Skeletal muscle tissue (tissue), 3 donors: ENCODE measurements at regions not wholly inside any gene's neighbourhood (a gene's known extent, or its start where the extent isn't known, plus 50 kb on each side); places are given as distances from the start of the nearest gene placed in this dataset.

Experiments used
- H3K27ac ChIP-seq: one replicate; pipeline ENCODE4 v1.7.0; 2013; ENCODE audit warnings: mild to moderate bottlenecking, low read depth, low read length, inconsistent platforms
- H3K27me3 ChIP-seq, 3 donors: one replicate each; pipeline ENCODE4 v1.7.0; 2013; ENCODE audit warnings: low read length in 3 of 3; ENCODE audit not compliant: control insufficient read depth in 3 of 3, insufficient read depth in 3 of 3
- H3K36me3 ChIP-seq, 3 donors: one replicate each; pipeline ENCODE4 v1.7.0; 2013; ENCODE audit warnings: low read length in 3 of 3; ENCODE audit not compliant: control insufficient read depth in 3 of 3, insufficient read depth in 3 of 3
- H3K4me1 ChIP-seq, 3 donors: one replicate each; pipeline ENCODE4 v1.7.0; 2013; ENCODE audit warnings: low read length in 3 of 3, mild to moderate bottlenecking in 3 of 3; ENCODE audit not compliant: control insufficient read depth in 3 of 3, insufficient read depth in 3 of 3
- H3K4me3 ChIP-seq, 3 donors: one replicate each; pipeline ENCODE4 v1.7.0; 2013; ENCODE audit warnings: low read length in 3 of 3
- H3K9ac ChIP-seq, 3 donors: one replicate each; pipeline ENCODE4 v1.7.0; 2013; ENCODE audit warnings: low read length in 3 of 3, mild to moderate bottlenecking in 3 of 3, moderate library complexity in 2 of 3, low read depth in 1 of 3
- H3K9me3 ChIP-seq, 3 donors: one replicate each; pipeline ENCODE4 v1.7.0; 2013; ENCODE audit warnings: low read length in 3 of 3; ENCODE audit not compliant: control insufficient read depth in 3 of 3
- donor health status: Osteomylitis.

DNA sequence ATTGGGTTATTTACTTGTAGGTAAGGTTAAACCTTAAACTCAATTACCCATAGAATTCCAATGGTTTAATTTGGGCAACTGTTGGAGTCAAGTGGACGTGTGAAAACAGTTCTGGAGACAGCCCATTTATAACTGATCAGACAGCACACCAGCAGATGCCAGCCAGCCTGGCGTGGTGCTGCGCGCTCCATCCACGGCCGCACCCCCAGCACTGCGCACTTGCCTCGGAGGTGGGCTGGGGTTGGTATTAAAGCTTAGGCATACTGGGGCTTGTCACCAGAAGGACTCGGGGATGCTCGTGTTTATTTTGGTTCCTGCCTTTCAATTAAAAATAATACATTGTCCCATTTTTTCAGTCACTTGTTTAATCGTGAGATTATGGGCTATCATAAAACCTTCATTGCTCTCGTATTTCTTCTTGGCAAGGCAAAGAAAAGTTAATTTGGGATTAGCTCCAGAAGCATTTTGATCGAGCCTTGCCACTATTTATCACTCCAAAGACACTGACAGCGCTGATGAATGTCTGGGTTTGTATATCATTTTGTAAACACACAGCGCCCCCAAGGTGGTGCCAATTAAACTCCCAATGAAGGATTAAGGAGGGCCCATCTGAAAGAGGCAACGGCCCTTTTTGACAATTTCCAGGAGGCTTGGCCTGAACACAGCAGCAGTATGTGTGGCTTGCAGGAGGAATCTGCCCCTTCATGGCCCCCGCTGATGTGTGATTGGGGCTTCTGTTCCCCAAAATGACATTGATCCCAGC is 204.5 kb upstream of the CXCL12 start:
- Histone ChIP-seq H3K9me3 (no peaks in the 10 kb centered on the region), H3K4me1 (no peaks in the 10 kb centered on the region), H3K4me3 (no peak overlapping the region), H3K27ac (no peak overlapping the region), H3K36me3 (no peaks in the 10 kb centered on the region), H3K9ac (no peak overlapping the region), H3K27me3 (peaks cover 0 to 2% (median 0%) of the 10 kb centered on the region in 3 donors)

DNA sequence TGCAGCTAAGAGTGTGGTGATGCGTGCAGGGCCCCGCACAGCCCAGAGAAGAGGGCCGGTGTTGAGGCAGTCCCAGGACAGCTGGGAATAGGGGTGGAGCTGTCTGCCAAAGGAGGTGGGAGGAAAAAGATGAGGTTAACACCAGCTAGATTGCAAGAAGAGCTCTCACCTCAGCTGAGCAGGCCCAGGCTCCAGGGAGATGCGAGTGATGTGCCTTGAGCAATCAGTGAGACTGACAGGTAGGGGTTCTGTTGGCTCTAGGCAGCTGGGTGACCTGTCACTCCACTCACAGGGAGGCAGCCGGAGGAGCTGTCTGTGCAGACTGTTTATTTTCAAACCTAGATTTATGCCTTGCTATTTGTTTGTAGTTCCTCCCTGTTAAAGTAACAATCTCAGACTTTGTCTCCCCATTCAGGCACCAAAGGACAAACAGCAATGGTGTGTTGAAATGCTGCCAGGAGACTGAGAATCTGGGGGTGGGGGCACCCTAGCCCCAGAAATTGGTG is 205.1 kb upstream of the CXCL12 start:
- Histone ChIP-seq H3K36me3 (no peaks in the 10 kb centered on the region), H3K4me3 (no peak overlapping the region), H3K4me1 (no peaks in the 10 kb centered on the region), H3K27me3 (peaks cover 0 to 3% (median 0%) of the 10 kb centered on the region in 3 donors), H3K27ac (no peak overlapping the region), H3K9me3 (no peaks in the 10 kb centered on the region), H3K9ac (no peak overlapping the region)

- Histone ChIP-seq H3K9ac (no peak overlapping the region), H3K4me1 (no peaks in the 10 kb centered on the region), H3K27me3 (peaks cover 0 to 3% (median 0%) of the 10 kb centered on the region in 3 donors), H3K9me3 (no peaks in the 10 kb centered on the region), H3K27ac (no peak overlapping the region), H3K36me3 (no peaks in the 10 kb centered on the region), H3K4me3 (no peak overlapping the region)
These were observed 207.0 kb upstream of the CXCL12 start for GRCh38 chr10:44591911-44592310.

DNA sequence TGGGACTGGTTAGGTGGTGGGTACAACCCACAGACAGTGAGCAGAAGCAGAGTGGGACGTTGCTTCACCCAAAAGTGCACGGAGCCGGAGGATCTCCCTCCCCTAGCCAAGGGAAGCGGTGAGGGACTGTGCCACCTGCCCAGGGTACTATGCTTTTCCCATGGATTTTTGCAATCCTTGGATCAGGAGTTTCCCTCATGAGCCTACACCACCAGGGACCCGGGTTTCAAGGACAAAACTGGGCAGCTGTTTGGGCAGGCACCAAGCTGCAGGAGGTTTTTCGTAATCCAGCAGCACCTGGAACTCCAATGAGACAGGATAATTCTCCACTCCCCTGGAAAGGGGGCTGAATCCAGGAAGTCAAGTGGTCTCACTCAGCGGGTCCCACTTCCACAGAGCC is 209.1 kb upstream of the CXCL12 start:
- Histone ChIP-seq H3K27ac (no peak overlapping the region), H3K9me3 (no peaks in the 10 kb centered on the region), H3K27me3 (peaks cover 0 to 3% (median 0%) of the 10 kb centered on the region in 3 donors), H3K4me1 (no peaks in the 10 kb centered on the region), H3K36me3 (no peaks in the 10 kb centered on the region), H3K9ac (no peak overlapping the region), H3K4me3 (no peak overlapping the region)

DNA sequence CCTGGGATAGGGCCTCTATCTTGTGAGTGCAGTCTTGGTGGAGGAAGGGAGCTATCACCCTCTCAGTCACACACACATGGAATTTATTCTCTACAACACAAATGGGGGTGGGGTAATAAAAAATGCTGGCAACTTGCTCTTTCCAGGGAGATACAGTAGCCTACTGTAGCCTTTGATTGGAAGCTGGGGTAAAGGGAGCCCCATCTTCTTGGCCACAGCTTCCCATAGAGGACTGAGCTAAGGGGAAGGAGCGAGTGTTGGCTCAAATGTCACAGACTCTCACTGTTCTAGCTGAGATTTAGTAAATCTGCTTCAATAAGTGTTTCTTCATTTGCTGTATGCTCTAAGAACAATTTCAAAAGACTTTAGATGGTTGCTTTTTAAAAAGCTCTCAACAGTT is 222.2 kb upstream of the CXCL12 start:
- H3K9ac ChIP-seq: no peak overlapping the region
- H3K36me3 ChIP-seq: no peaks in the 10 kb centered on the region
- no peaks in the 10 kb centered on the region for H3K27me3 ChIP-seq
- H3K27ac ChIP-seq: no peak overlapping the region
- no peaks in the 10 kb centered on the region for H3K4me1 ChIP-seq
- H3K4me3 ChIP-seq: no peak overlapping the region
- H3K9me3 ChIP-seq: no peaks in the 10 kb centered on the region

GRCh38 chr10:44618910-44619309 is 234.0 kb upstream of the CXCL12 start:
- no peak overlapping the region for H3K9ac ChIP-seq
- H3K4me3 ChIP-seq: no peak overlapping the region
- H3K9me3 ChIP-seq: no peaks in the 10 kb centered on the region
- H3K27me3 ChIP-seq: no peaks in the 10 kb centered on the region
- no peaks in the 10 kb centered on the region for H3K36me3 ChIP-seq
- no peaks in the 10 kb centered on the region for H3K4me1 ChIP-seq
- no peak overlapping the region for H3K27ac ChIP-seq

DNA sequence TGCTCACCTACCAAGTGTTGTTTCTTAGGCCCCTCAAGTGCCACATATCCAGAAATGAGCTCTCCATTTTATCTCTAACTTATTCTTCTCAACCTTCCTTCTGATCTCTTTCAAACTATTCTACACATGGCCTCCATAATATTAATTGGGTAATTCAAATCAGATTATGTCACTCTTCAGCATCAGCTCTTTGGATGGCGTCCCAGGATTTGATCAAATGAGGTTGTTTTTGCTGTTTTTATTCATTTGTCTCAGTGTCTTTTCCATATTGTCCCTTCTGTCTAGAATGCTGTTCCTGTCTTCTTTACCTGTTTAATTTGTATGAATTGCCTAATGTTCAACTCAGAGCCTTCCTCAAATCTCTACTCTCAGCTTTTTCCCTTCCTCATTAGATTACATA is 234.6 kb upstream of the CXCL12 start:
- no peaks in the 10 kb centered on the region for H3K27me3 ChIP-seq
- no peaks in the 10 kb centered on the region for H3K9me3 ChIP-seq
- no peaks in the 10 kb centered on the region for H3K36me3 ChIP-seq
- H3K4me3 ChIP-seq: no peak overlapping the region
- no peak overlapping the region for H3K27ac ChIP-seq
- H3K4me1 ChIP-seq: no peaks in the 10 kb centered on the region
- no peak overlapping the region for H3K9ac ChIP-seq

- Histone ChIP-seq H3K36me3 (no peaks in the 10 kb centered on the region), H3K9me3 (no peaks in the 10 kb centered on the region), H3K27ac (no peak overlapping the region), H3K9ac (no peak overlapping the region), H3K4me1 (no peaks in the 10 kb centered on the region), H3K27me3 (no peaks in the 10 kb centered on the region), H3K4me3 (no peak overlapping the region)
These were observed 235.1 kb upstream of the CXCL12 start for GRCh38 chr10:44619975-44620374.

DNA sequence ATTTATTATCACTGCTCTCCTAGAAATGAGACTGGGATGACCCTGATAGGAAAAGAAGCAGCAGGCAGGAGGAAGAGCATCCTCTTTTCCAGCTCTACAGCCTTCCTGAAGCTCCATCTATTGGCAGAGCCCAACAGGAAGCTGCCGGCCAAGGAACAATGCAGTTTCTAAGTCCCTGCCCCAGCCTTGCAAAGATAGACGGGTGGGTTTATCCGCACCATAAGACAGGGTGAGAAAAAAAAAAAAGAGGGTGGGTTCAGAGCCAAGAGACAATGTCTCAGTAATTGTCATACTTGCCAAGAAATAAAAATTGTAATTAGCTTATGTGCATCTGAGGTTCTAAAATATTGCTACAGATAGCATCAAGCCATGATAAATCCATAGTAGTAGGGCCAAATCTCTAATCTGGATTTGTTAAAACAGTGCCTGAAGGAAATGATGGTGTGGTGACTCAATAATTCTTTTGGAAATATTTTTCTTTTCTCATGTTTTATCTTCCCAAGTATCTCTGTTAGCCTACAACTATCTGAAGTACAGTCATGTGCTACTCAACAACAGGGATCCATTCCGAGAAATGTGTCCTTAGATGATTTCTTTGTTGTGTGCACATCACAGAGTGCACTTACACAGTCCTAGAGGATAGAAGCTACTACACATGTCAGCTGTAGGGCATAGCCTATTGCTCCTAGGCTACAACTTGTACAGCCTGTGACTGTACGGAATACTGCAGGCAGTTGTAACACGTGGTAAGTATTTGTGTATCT is 242.9 kb upstream of the CXCL12 start:
- no peak overlapping the region for H3K27ac ChIP-seq
- no peak overlapping the region for H3K9ac ChIP-seq

GRCh38 chr10:44628921-44629320 is 244.0 kb upstream of the CXCL12 start:
- Histone ChIP-seq H3K9me3 (no peaks in the 10 kb centered on the region), H3K4me3 (no peak overlapping the region), H3K9ac (no peak overlapping the region), H3K36me3 (no peaks in the 10 kb centered on the region), H3K27ac (peak overlapping the region; percentile 2), H3K4me1 (peaks cover 0 to 3% (median 0%) of the 10 kb centered on the region in 3 donors), H3K27me3 (no peaks in the 10 kb centered on the region)

More for the DNA sequence above, 242.9 kb upstream of the CXCL12 start:
- no peak overlapping the region for H3K4me3 ChIP-seq
- no peaks in the 10 kb centered on the region for H3K27me3 ChIP-seq
- H3K9me3 ChIP-seq: no peaks in the 10 kb centered on the region
- no peaks in the 10 kb centered on the region for H3K36me3 ChIP-seq
- H3K4me1 ChIP-seq: peaks cover 0 to 3% (median 0%) of the 10 kb centered on the region in 3 donors
